GM12865 (cell line): ENCODE measurements at regions not wholly inside any gene's neighbourhood (a gene's known extent, or its start where the extent isn't known, plus 50 kb on each side); places are given as distances from the start of the nearest gene placed in this dataset.

ENCODE experiments used
- DNase-seq: peaks from one replicate; pipeline ENCODE4 v3.0.0; 2010; ENCODE audit warnings: low read depth
- H3K4me3 ChIP-seq: 2 replicates; pipeline ENCODE4 v1.5.1; 2011; ENCODE audit warnings: mild to moderate bottlenecking, low read depth, low read length, control low read depth
- TF ChIP-seq, protein P1 (sequence below): IDR thresholded peaks from 2 replicates; pipeline ENCODE4 v1.5.1; 2011; ENCODE audit warnings: low read length, control low read depth, low read depth, inconsistent platforms; ENCODE audit not compliant: insufficient read depth; ENCODE audit errors: missing control alignments

- H3K4me3 ChIP-seq = no peak overlapping the region
- no peak for DNase-seq
- TF ChIP-seq, protein P1, sequence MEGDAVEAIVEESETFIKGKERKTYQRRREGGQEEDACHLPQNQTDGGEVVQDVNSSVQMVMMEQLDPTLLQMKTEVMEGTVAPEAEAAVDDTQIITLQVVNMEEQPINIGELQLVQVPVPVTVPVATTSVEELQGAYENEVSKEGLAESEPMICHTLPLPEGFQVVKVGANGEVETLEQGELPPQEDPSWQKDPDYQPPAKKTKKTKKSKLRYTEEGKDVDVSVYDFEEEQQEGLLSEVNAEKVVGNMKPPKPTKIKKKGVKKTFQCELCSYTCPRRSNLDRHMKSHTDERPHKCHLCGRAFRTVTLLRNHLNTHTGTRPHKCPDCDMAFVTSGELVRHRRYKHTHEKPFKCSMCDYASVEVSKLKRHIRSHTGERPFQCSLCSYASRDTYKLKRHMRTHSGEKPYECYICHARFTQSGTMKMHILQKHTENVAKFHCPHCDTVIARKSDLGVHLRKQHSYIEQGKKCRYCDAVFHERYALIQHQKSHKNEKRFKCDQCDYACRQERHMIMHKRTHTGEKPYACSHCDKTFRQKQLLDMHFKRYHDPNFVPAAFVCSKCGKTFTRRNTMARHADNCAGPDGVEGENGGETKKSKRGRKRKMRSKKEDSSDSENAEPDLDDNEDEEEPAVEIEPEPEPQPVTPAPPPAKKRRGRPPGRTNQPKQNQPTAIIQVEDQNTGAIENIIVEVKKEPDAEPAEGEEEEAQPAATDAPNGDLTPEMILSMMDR = no peak
Measured at GRCh38 chr14:97395068-97395467, 597.9 kb downstream of the VRK1 start.

DNA sequence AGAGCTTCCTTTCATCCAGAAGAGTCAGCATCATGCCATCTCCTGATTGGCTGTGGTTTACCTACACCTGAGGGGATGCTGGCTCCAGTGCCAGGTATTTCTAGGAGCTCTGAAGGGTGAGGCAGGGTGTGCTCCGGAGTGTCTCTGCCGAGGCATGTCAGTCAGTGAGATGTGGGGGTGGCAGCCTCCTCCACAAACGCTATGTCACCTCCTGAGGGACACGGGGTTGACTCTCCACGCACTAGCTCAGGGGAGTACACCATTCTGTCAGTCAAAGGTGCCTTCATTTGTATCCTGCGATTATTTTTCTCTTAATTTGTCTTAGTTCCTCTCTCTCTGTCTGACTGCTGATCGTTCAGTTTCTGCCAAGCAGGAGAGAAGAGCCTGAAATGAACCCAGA, 604.5 kb downstream of the VRK1 start:
- no peak for DNase-seq
- H3K4me3 ChIP-seq = no peak overlapping the region
- TF ChIP-seq, protein P1 = no peak

DNA sequence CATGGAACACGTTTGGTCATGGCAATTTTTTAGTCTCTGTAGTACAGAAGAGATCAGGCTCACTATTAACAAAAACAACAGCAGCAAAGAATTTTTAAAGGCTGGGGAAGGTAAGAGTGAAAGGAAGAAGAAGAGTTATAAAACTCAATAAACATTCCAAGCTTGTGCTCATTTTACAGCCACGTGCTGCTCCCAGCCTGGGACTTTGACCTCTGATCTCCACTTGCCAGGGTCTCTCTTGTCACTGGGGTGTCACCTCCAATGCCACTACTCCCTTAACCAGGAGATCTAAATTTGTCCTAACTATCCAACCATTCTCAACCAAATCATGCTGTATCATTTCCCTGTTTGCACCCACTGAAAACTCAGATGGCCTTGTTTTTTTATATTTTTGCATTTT, 605.1 kb downstream of the VRK1 start:
- H3K4me3 ChIP-seq = no peak overlapping the region
- no peak for DNase-seq
- TF ChIP-seq, protein P1 = no peak

- peak overlapping the region; percentile 15; the same call in 1 of the 2 replicates for H3K4me3 ChIP-seq
- TF ChIP-seq, protein P1 = no peak
- peak; percentile 57 for DNase-seq
Measured at GRCh38 chr14:97407701-97408407, 610.7 kb downstream of the VRK1 start.

DNA sequence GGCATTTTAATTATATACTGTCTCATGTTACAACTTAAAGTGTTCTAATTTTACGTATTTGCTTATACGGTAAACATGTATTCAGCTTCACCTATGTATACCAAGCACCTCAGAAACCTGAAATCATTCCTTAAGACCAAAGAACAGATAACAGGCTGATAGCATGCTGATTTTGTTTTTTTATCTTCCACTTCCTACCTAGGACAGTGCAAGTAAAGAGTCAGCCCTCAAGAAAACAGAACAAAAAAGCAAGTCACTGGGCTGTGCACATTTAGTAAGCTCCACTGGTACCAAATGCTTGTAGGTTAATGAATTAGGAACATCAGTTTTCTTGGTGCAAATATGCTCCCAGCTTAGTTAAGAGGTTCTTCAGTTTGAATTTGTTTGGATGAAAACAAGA, 611.3 kb downstream of the VRK1 start:
- TF ChIP-seq, protein P1 = no peak
- no peak for DNase-seq
- H3K4me3 ChIP-seq = peak overlapping the region; percentile 19

DNA sequence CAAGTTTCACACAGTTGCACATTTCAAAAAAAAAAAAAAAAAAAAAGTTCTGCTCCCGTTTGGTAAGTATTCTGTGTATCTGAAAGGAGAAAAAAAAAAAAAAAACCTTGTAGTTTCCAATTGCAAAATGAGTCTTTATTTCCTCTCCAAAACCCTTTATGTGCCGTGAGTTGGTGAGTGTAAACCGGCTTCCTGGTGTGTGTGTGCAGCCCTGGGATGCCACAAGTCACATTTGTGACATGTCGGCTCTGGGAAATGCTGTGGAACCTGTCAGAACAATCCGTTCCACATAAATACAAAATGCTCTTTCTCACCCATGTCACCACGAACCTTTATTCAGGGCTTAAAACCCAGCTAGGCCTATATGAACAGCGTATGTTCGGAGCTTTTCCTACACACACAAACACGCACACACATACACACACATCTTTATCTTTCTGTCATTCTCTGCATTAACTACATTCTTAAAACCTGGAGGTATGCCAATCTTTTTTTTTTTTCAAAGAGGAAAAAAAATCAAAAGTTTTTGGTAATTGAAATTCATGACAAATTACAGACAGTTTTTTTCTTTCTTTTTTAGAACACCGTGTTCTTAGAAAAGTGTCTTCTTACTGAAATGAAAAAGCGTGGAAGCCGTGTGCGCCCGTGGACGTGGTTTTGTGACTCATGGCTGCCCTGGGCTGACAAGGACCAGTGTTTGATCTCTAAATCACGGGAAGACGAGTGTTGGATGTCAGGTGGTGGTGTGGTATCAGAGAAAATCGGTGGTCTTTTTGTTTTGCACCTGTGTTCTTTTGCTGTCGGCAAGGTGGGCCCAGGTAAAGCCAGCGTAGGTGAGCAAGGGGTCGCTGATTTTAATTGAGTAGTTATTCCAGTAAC, 612.0 kb downstream of the VRK1 start:
- peak overlapping the region; percentile 60 for H3K4me3 ChIP-seq
- TF ChIP-seq, protein P1 = no peak
- peak; percentile 92 for DNase-seq
